ENCODE measurements at regions not wholly inside any gene's neighbourhood (a gene's known extent, or its start where the extent isn't known, plus 50 kb on each side); places are given as distances from the start of the nearest gene placed in this dataset.
A peak's percentile ranks its signal among the peaks of the same experiment; 100 is the strongest.

GRCh38 chr7:51430480-51431086, 114.0 kb upstream of the COBL start:
- TF ChIP-seq CTCF (IDR thresholded peaks at IDR 0.05), result peak; percentile 99
- no peak for TF ChIP-seq ZFX (IDR thresholded peaks at IDR 0.05; ENCODE audit: borderline replicate concordance)

Data from 22Rv1 (cell line).